ENCODE measurements at regions not wholly inside any gene's neighbourhood (a gene's known extent, or its start where the extent isn't known, plus 50 kb on each side); places are given as distances from the start of the nearest gene placed in this dataset.
"Not testable (repeated sequence)": the region's sequence is repeated elsewhere in the genome, so short reads cannot be mapped to it uniquely, and the experiment has no call there.

- no peaks in the 10 kb centered on the region for H4K20me1 ChIP-seq (ENCODE audit: control insufficient read depth, extremely low read depth, insufficient read depth, low read length)
- no peaks in the 10 kb centered on the region for H3K9me3 ChIP-seq (ENCODE audit: control insufficient read depth, insufficient read depth, low read depth, low read length)
- no peak overlapping the region for H2AFZ ChIP-seq (ENCODE audit: low read length)
- H3K79me2 ChIP-seq (ENCODE audit: control insufficient read depth, insufficient read depth, low read length), result no peaks in the 10 kb centered on the region
- no peak for DNase-seq (ENCODE audit: low read depth in 2 of 2)
- no peak overlapping the region for H3K9ac ChIP-seq (ENCODE audit: insufficient read depth, low read length)
- no peak overlapping the region for H3K27ac ChIP-seq (ENCODE audit: insufficient read depth, low read length)
- H3K4me2 ChIP-seq (ENCODE audit: extremely low read depth, insufficient read depth, low read length), result no peak overlapping the region
- H3K4me1 ChIP-seq (ENCODE audit: control insufficient read depth, extremely low read depth, insufficient read depth, low read length), result no peaks in the 10 kb centered on the region
- H3K36me3 ChIP-seq (ENCODE audit: control insufficient read depth, insufficient read depth, low read length), result no peaks in the 10 kb centered on the region
- H3K27me3 ChIP-seq (ENCODE audit: control insufficient read depth, insufficient read depth, low read length), result no peaks in the 10 kb centered on the region
- no peak overlapping the region for H3K4me3 ChIP-seq (replicated peaks in 1 of 4; ENCODE audit: control extremely low read depth in 1 of 4, insufficient read depth in 1 of 4, low read depth in 3 of 4, low read length in 4 of 4)
- no peak for TF ChIP-seq CTCF (conservative IDR thresholded peaks at IDR 0.05 in 1 of 2, IDR thresholded peaks at IDR 0.05 in 1 of 2; ENCODE audit: low read depth in 1 of 2, low read length in 2 of 2)
- no peak for TF ChIP-seq EZH2 (IDR thresholded peaks at IDR 0.05; ENCODE audit: low read length, missing control alignments)
Observed at GRCh38 chr6:137573739-137574138, 79.5 kb upstream of the OLIG3 start.

GRCh38 chr6:137579612-137580011 is 85.4 kb upstream of the OLIG3 start:
- no peaks in the 10 kb centered on the region for H3K27me3 ChIP-seq (ENCODE audit: control insufficient read depth, insufficient read depth, low read length)
- H3K9ac ChIP-seq (ENCODE audit: insufficient read depth, low read length), result no peak overlapping the region
- no peaks in the 10 kb centered on the region for H4K20me1 ChIP-seq (ENCODE audit: control insufficient read depth, extremely low read depth, insufficient read depth, low read length)
- no peaks in the 10 kb centered on the region for H3K36me3 ChIP-seq (ENCODE audit: control insufficient read depth, insufficient read depth, low read length)
- no peak overlapping the region for H2AFZ ChIP-seq (ENCODE audit: low read length)
- TF ChIP-seq CTCF (conservative IDR thresholded peaks at IDR 0.05 in 1 of 2, IDR thresholded peaks at IDR 0.05 in 1 of 2; ENCODE audit: low read depth in 1 of 2, low read length in 2 of 2) (no peak), EZH2 (IDR thresholded peaks at IDR 0.05; ENCODE audit: low read length, missing control alignments) (no peak)
- no peaks in the 10 kb centered on the region for H3K9me3 ChIP-seq (ENCODE audit: control insufficient read depth, insufficient read depth, low read depth, low read length)
- H3K4me3 ChIP-seq (replicated peaks in 1 of 4; ENCODE audit: control extremely low read depth in 1 of 4, insufficient read depth in 1 of 4, low read depth in 3 of 4, low read length in 4 of 4), result no peak overlapping the region
- H3K4me2 ChIP-seq (ENCODE audit: extremely low read depth, insufficient read depth, low read length), result no peak overlapping the region
- no peak overlapping the region for H3K27ac ChIP-seq (ENCODE audit: insufficient read depth, low read length)
- H3K4me1 ChIP-seq (ENCODE audit: control insufficient read depth, extremely low read depth, insufficient read depth, low read length), result no peaks in the 10 kb centered on the region
- H3K79me2 ChIP-seq (ENCODE audit: control insufficient read depth, insufficient read depth, low read length), result no peaks in the 10 kb centered on the region
- no peak for DNase-seq (ENCODE audit: low read depth in 2 of 2)

GRCh38 chr6:137581019-137581707 is 87.0 kb upstream of the OLIG3 start:
- H3K9ac ChIP-seq (ENCODE audit: insufficient read depth, low read length), result no peak overlapping the region
- H2AFZ ChIP-seq (ENCODE audit: low read length), result no peak overlapping the region
- DNase-seq (ENCODE audit: low read depth in 2 of 2), result no peak
- no peak overlapping the region for H3K27ac ChIP-seq (ENCODE audit: insufficient read depth, low read length)
- TF ChIP-seq CTCF (conservative IDR thresholded peaks at IDR 0.05 in 1 of 2, IDR thresholded peaks at IDR 0.05 in 1 of 2; ENCODE audit: low read depth in 1 of 2, low read length in 2 of 2) (no peak), EZH2 (IDR thresholded peaks at IDR 0.05; ENCODE audit: low read length, missing control alignments) (no peak)
- no peaks in the 10 kb centered on the region for H3K27me3 ChIP-seq (ENCODE audit: control insufficient read depth, insufficient read depth, low read length)
- no peaks in the 10 kb centered on the region for H4K20me1 ChIP-seq (ENCODE audit: control insufficient read depth, extremely low read depth, insufficient read depth, low read length)
- H3K4me2 ChIP-seq (ENCODE audit: extremely low read depth, insufficient read depth, low read length), result no peak overlapping the region
- H3K4me1 ChIP-seq (ENCODE audit: control insufficient read depth, extremely low read depth, insufficient read depth, low read length), result no peaks in the 10 kb centered on the region
- no peaks in the 10 kb centered on the region for H3K79me2 ChIP-seq (ENCODE audit: control insufficient read depth, insufficient read depth, low read length)
- H3K36me3 ChIP-seq (ENCODE audit: control insufficient read depth, insufficient read depth, low read length), result no peaks in the 10 kb centered on the region
- H3K9me3 ChIP-seq (ENCODE audit: control insufficient read depth, insufficient read depth, low read depth, low read length), result no peaks in the 10 kb centered on the region
- H3K4me3 ChIP-seq (replicated peaks in 1 of 4; ENCODE audit: control extremely low read depth in 1 of 4, insufficient read depth in 1 of 4, low read depth in 3 of 4, low read length in 4 of 4), result no peak overlapping the region

- H3K27me3 ChIP-seq (ENCODE audit: control insufficient read depth, insufficient read depth, low read length); H3K79me2 ChIP-seq (ENCODE audit: control insufficient read depth, insufficient read depth, low read length); H2AFZ ChIP-seq (ENCODE audit: low read length); H3K4me1 ChIP-seq (ENCODE audit: control insufficient read depth, extremely low read depth, insufficient read depth, low read length); H3K4me2 ChIP-seq (ENCODE audit: extremely low read depth, insufficient read depth, low read length); H3K36me3 ChIP-seq (ENCODE audit: control insufficient read depth, insufficient read depth, low read length); H3K27ac ChIP-seq (ENCODE audit: insufficient read depth, low read length); H4K20me1 ChIP-seq (ENCODE audit: control insufficient read depth, extremely low read depth, insufficient read depth, low read length); H3K4me3 ChIP-seq (replicated peaks in 1 of 4; ENCODE audit: control extremely low read depth in 1 of 4, insufficient read depth in 1 of 4, low read depth in 3 of 4, low read length in 4 of 4); H3K9me3 ChIP-seq (ENCODE audit: control insufficient read depth, insufficient read depth, low read depth, low read length); DNase-seq (ENCODE audit: low read depth in 2 of 2); H3K9ac ChIP-seq (ENCODE audit: insufficient read depth, low read length): not testable (repeated sequence)
Observed at GRCh38 chr6:137583519-137583918, 89.3 kb upstream of the OLIG3 start.
